Endothelial cell of umbilical vein (primary cell): ENCODE measurements at regions not wholly inside any gene's neighbourhood (a gene's known extent, or its start where the extent isn't known, plus 50 kb on each side); places are given as distances from the start of the nearest gene placed in this dataset.

ENCODE experiments used
- BruUV-seq: library from RNA; stranded (reverse); fragments of 400-500 nt; replicated peaks from 2 replicates; lab custom pipeline; 2021; lab: Mats Ljungman, UMichigan
- CTCF ChIA-PET: fragments of 300-600, 350-600 bp; sonication (Branson Sonifier 250); formaldehyde crosslinking; loops from one replicate; lab custom pipeline; 2021; ENCODE audit warnings: antibody characterized with exemption, inconsistent platforms; lab: Charles Lee
- POLR2A ChIA-PET: fragments of 300-600, 350-600 bp; sonication (Branson Sonifier 250); formaldehyde crosslinking; loops from one replicate; lab custom pipeline; 2021; ENCODE audit warnings: antibody characterized with exemption, inconsistent platforms; lab: Charles Lee
- DNase-seq: peaks from one replicate; pipeline ENCODE4 v3.0.0-alpha.2; 2011; ENCODE audit warnings: low read depth, low spot score
- FAIRE-seq: peaks from 2 replicates; lab custom pipeline; 2011; peaks lifted over from hg19 to GRCh38; lab: Jason Lieb, UNC
- H2AFZ ChIP-seq: 2 replicates; pipeline ENCODE4 v1.6.0; 2012; ENCODE audit warnings: low read depth, low read length, control low read depth, inconsistent platforms
- H3K27ac ChIP-seq: 2 replicates; pipeline ENCODE4 v1.5.1; 2011; ENCODE audit warnings: low read depth, mild to moderate bottlenecking, control low read depth, low read length, moderate library complexity; ENCODE audit not compliant: insufficient read depth
- H3K27me3 ChIP-seq, 2 experiments: 2 replicates each; pipeline versions ENCODE4 v1.6.0 to v1.6.1; 2011; ENCODE audit warnings: low read length in 2 of 2, mixed read lengths in 1 of 2; ENCODE audit not compliant: control insufficient read depth in 2 of 2, insufficient read depth in 2 of 2
- H3K36me3 ChIP-seq, 2 experiments: 2 replicates in 1 of 2; 3 replicates in 1 of 2; pipeline ENCODE4 v1.5.1; 2011; ENCODE audit warnings: low read length in 2 of 2, mild to moderate bottlenecking in 1 of 2, moderate library complexity in 1 of 2; ENCODE audit not compliant: control insufficient read depth in 2 of 2, insufficient read depth in 2 of 2; ENCODE audit errors: extremely low read depth in 1 of 2
- H3K4me1 ChIP-seq: 3 replicates; pipeline ENCODE4 v1.5.1; 2011; ENCODE audit warnings: mild to moderate bottlenecking, low read length; ENCODE audit not compliant: control insufficient read depth, insufficient read depth; ENCODE audit errors: extremely low read depth
- H3K4me2 ChIP-seq: 2 replicates; pipeline ENCODE4 v1.6.1; 2011; ENCODE audit warnings: low read length, control low read depth, mixed read lengths; ENCODE audit not compliant: insufficient read depth
- H3K4me3 ChIP-seq, 3 experiments: fragments of 200-600 bp in 1 of 3; sonication (generic), shearing (Covaris generic) in 1 of 3; replicated peaks in 1 of 3; 2 replicates each; pipeline ENCODE4 v1.5.1; 2011 to 2016; ENCODE audit warnings: control low read depth in 3 of 3, low read length in 3 of 3, mild to moderate bottlenecking in 2 of 3, inconsistent platforms in 1 of 3, low read depth in 1 of 3, moderate library complexity in 1 of 3; ENCODE audit not compliant: insufficient read depth in 1 of 3
- H3K79me2 ChIP-seq: 2 replicates; pipeline ENCODE4 v1.6.0; 2012; ENCODE audit warnings: low read length, inconsistent platforms; ENCODE audit not compliant: control insufficient read depth, insufficient read depth
- H3K9ac ChIP-seq: replicated peaks from 2 replicates; pipeline ENCODE3; 2011; ENCODE audit warnings: low read length, control low read depth; ENCODE audit not compliant: insufficient read depth; ENCODE audit errors: extremely low read depth
- H3K9me1 ChIP-seq: replicated peaks from 3 replicates; pipeline ENCODE4 v1.6.0; 2011; ENCODE audit warnings: mild to moderate bottlenecking, low read length; ENCODE audit not compliant: control insufficient read depth, insufficient read depth; ENCODE audit errors: extremely low read depth
- H3K9me3 ChIP-seq: replicated peaks from 2 replicates; pipeline ENCODE4 v1.5.1; 2012; ENCODE audit warnings: low read length, inconsistent platforms; ENCODE audit not compliant: control insufficient read depth, insufficient read depth
- H4K20me1 ChIP-seq: replicated peaks from 2 replicates; pipeline ENCODE3; 2011; ENCODE audit warnings: mild to moderate bottlenecking, low read length; ENCODE audit not compliant: control insufficient read depth, insufficient read depth; ENCODE audit errors: extremely low read depth
- EZH2 ChIP-seq: IDR thresholded peaks from 2 replicates; pipeline ENCODE4 v1.6.1; 2012; ENCODE audit warnings: borderline replicate concordance, low read depth, mild to moderate bottlenecking, moderate library complexity, low read length, inconsistent platforms; ENCODE audit not compliant: severe bottlenecking
- FOS ChIP-seq: IDR thresholded peaks from 2 replicates; pipeline ENCODE4 v1.6.1; 2011; ENCODE audit warnings: mild to moderate bottlenecking, low read length, moderate library complexity, borderline replicate concordance; ENCODE audit not compliant: insufficient read depth
- GATA2 ChIP-seq: IDR thresholded peaks from 2 replicates; pipeline ENCODE4 v1.7.0; 2011; ENCODE audit warnings: low read depth, mild to moderate bottlenecking, moderate library complexity, mixed read lengths, low read length; ENCODE audit not compliant: insufficient read length, insufficient read depth
- JUN ChIP-seq: IDR thresholded peaks from 2 replicates; pipeline ENCODE4 v1.6.1; 2011; ENCODE audit warnings: borderline replicate concordance, low read depth; ENCODE audit not compliant: insufficient read length, insufficient read depth
- MYC ChIP-seq: IDR thresholded peaks from one replicate; pipeline ENCODE4 v1.6.1; 2011; ENCODE audit warnings: mild to moderate bottlenecking, low read depth, low read length
- POLR2A ChIP-seq: IDR thresholded peaks from 2 replicates; pipeline ENCODE4 v1.6.1; 2012; ENCODE audit warnings: low read depth, mild to moderate bottlenecking, control low read depth, low read length
- POLR2AphosphoS5 ChIP-seq: IDR thresholded peaks from 2 replicates; pipeline ENCODE4 v1.6.1; 2012; ENCODE audit warnings: low read depth, mild to moderate bottlenecking, control low read depth, low read length, moderate library complexity; ENCODE audit not compliant: insufficient read depth
- dilution Hi-C: fragments of 300-500 bp; cut with MboI; formaldehyde crosslinking; loops from one replicate; pipeline ENCODE4 v1.15.0; 2019; ENCODE audit warnings: low sequenced_read_pairs; ENCODE audit not compliant: extremely low pct_ligation_motif_present
- intact Hi-C: fragments of 100-400 bp; cut with micrococcal nuclease; formaldehyde crosslinking; loops from one replicate; pipeline ENCODE4 v1.10.0; 2022
- TF ChIP-seq, protein P1 (sequence below), 2 donors: IDR thresholded peaks; 1 replicate in 1 of 2; 2 replicates in 1 of 2; pipeline ENCODE4 v1.5.1; 2011; ENCODE audit warnings: low read length in 2 of 2, mild to moderate bottlenecking in 2 of 2, moderate library complexity in 2 of 2, control low read depth in 1 of 2, inconsistent platforms in 1 of 2, low read depth in 1 of 2; ENCODE audit not compliant: insufficient read depth in 1 of 2; ENCODE audit errors: extremely low read depth in 1 of 2
- TF ChIP-seq, protein P2 (sequence below): IDR thresholded peaks from 2 replicates; pipeline ENCODE4 v1.6.1; 2011; ENCODE audit not compliant: insufficient read depth, insufficient read length

- Histone ChIP-seq H4K20me1 (no peaks in the 10 kb centered on the region), H3K4me2 (no peak overlapping the region), H3K4me1 (no peaks in the 10 kb centered on the region), H3K9ac (no peak overlapping the region), H3K79me2 (no peaks in the 10 kb centered on the region), H3K36me3 (no peaks in the 10 kb centered on the region), H3K27me3 (no peaks in the 10 kb centered on the region), H3K27ac (no peak overlapping the region), H3K4me3 (no peak overlapping the region), H3K9me3 (no peaks in the 10 kb centered on the region), H2AFZ (no peak overlapping the region), H3K9me1 (no peaks in the 10 kb centered on the region)
- intact Hi-C loops, result no loop called here
- FAIRE-seq (no peak), DNase-seq (no peak)
- TF ChIP-seq, protein P1, sequence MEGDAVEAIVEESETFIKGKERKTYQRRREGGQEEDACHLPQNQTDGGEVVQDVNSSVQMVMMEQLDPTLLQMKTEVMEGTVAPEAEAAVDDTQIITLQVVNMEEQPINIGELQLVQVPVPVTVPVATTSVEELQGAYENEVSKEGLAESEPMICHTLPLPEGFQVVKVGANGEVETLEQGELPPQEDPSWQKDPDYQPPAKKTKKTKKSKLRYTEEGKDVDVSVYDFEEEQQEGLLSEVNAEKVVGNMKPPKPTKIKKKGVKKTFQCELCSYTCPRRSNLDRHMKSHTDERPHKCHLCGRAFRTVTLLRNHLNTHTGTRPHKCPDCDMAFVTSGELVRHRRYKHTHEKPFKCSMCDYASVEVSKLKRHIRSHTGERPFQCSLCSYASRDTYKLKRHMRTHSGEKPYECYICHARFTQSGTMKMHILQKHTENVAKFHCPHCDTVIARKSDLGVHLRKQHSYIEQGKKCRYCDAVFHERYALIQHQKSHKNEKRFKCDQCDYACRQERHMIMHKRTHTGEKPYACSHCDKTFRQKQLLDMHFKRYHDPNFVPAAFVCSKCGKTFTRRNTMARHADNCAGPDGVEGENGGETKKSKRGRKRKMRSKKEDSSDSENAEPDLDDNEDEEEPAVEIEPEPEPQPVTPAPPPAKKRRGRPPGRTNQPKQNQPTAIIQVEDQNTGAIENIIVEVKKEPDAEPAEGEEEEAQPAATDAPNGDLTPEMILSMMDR (IDR thresholded peaks at IDR 0.05; ENCODE audit: extremely low read depth in 1 of 2, insufficient read depth in 1 of 2, low read depth in 1 of 2, low read length in 2 of 2), result no peak
- TF ChIP-seq FOS (no peak), POLR2AphosphoS5 (no peak), JUN (no peak), POLR2A (no peak), GATA2 (no peak), EZH2 (no peak), MYC (no peak)
- TF ChIP-seq, protein P2, sequence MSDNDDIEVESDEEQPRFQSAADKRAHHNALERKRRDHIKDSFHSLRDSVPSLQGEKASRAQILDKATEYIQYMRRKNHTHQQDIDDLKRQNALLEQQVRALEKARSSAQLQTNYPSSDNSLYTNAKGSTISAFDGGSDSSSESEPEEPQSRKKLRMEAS, result no peak
- POLR2A ChIA-PET, result no interaction called here
- BruUV-seq, result no TSS peak
- CTCF ChIA-PET, result no interaction called here
- dilution Hi-C loops, result no loop called here
These were observed 793.9 kb upstream of the CITED2 start for GRCh38 chr6:140168365-140168764.
